SK-N-SH treated with all-trans-retinoic acid at 6 μM for 48 hours (cell line): ENCODE measurements at regions not wholly inside any gene's neighbourhood (a gene's known extent, or its start where the extent isn't known, plus 50 kb on each side); places are given as distances from the start of the nearest gene placed in this dataset.
A peak's percentile ranks its signal among the peaks of the same experiment; 100 is the strongest.

ENCODE experiments used
- ATAC-seq: fragments of 200-7000 bp; cut with Tn5 transposase; 3 replicates; pipeline ENCODE4 v1.9.1; 2020; ENCODE audit warnings: mild to moderate bottlenecking, moderate library complexity
- ARNTL ChIP-seq: fragments of 450-650 bp; formaldehyde crosslinking; IDR thresholded peaks from 2 replicates; pipeline ENCODE4 v1.5.0; 2020; ENCODE audit warnings: low read depth, mild to moderate bottlenecking, moderate library complexity, borderline replicate concordance
- BACH2 ChIP-seq: fragments of 250-450 bp; sonication (Bioruptor Pico); IDR thresholded peaks from 2 replicates; pipeline ENCODE4 v1.9.0; 2021; ENCODE audit warnings: mild to moderate bottlenecking, borderline replicate concordance
- CSRNP3 ChIP-seq: fragments of 250-450 bp; sonication (Bioruptor Pico); IDR thresholded peaks from 2 replicates; pipeline ENCODE4 v1.5.1; 2021; ENCODE audit warnings: mild to moderate bottlenecking, moderate library complexity
- ESRRG ChIP-seq: fragments of 250-450 bp; sonication (Bioruptor Pico); IDR thresholded peaks from 2 replicates; pipeline ENCODE4 v1.6.1; 2021; ENCODE audit warnings: mild to moderate bottlenecking
- GLIS3 ChIP-seq: fragments of 250-450 bp; sonication (Bioruptor Pico); IDR thresholded peaks from 2 replicates; pipeline ENCODE4 v1.5.0; 2020; ENCODE audit warnings: mild to moderate bottlenecking, moderate library complexity
- ISL1 ChIP-seq: fragments of 250-450 bp; sonication (Bioruptor Pico); IDR thresholded peaks from 2 replicates; pipeline ENCODE4 v2.1.2; 2022; ENCODE audit warnings: mild to moderate bottlenecking, moderate library complexity
- OSR1 ChIP-seq: fragments of 250-450 bp; sonication (Bioruptor Pico); IDR thresholded peaks from 2 replicates; pipeline ENCODE4 v1.8.0; 2022; ENCODE audit warnings: moderate library complexity, mild to moderate bottlenecking, inconsistent platforms
- PATZ1 ChIP-seq: fragments of 250-450 bp; sonication (Bioruptor Pico); IDR thresholded peaks from 2 replicates; pipeline ENCODE4 v1.8.0; 2020; ENCODE audit warnings: mild to moderate bottlenecking, moderate library complexity, borderline replicate concordance
- RARB ChIP-seq: fragments of 250-450 bp; sonication (Bioruptor Pico); IDR thresholded peaks from 2 replicates; pipeline ENCODE4 v1.8.0; 2021; ENCODE audit warnings: mild to moderate bottlenecking, moderate library complexity
- TCF4 ChIP-seq: fragments of 250-450 bp; sonication (Bioruptor Pico); IDR thresholded peaks from 2 replicates; pipeline ENCODE4 v1.8.0; 2021; ENCODE audit warnings: mild to moderate bottlenecking, moderate library complexity, borderline replicate concordance
- TSHZ2 ChIP-seq: fragments of 250-450 bp; sonication (Bioruptor Pico); IDR thresholded peaks from 2 replicates; pipeline ENCODE4 v1.5.0; 2020; ENCODE audit warnings: mild to moderate bottlenecking, moderate library complexity
- ZC3H10 ChIP-seq: fragments of 250-450 bp; sonication (Bioruptor Pico); IDR thresholded peaks from 2 replicates; pipeline ENCODE4 v1.5.1; 2021; ENCODE audit warnings: mild to moderate bottlenecking, moderate library complexity
- ZNF565 ChIP-seq: fragments of 450-650 bp; formaldehyde crosslinking; conservative IDR thresholded peaks from 2 replicates; pipeline ENCODE4 v1.5.0; 2020; ENCODE audit warnings: low read depth, mild to moderate bottlenecking, moderate library complexity
- ZNF70 ChIP-seq: fragments of 450-650 bp; formaldehyde crosslinking; IDR thresholded peaks from 2 replicates; pipeline ENCODE4 v1.5.0; 2020; ENCODE audit warnings: mild to moderate bottlenecking, moderate library complexity

- no peak for TF ChIP-seq OSR1 (CRISPR knock-in tag)
- no peak for TF ChIP-seq TSHZ2 (CRISPR knock-in tag)
- no peak for TF ChIP-seq GLIS3
- no peak for TF ChIP-seq TCF4 (CRISPR knock-in tag)
- TF ChIP-seq PATZ1 (CRISPR knock-in tag): no peak
- TF ChIP-seq RARB (CRISPR knock-in tag): no peak
- TF ChIP-seq BACH2 (CRISPR knock-in tag): no peak
- no peak for TF ChIP-seq ISL1
- TF ChIP-seq ZNF70: no peak
- TF ChIP-seq ZNF565: no peak
- TF ChIP-seq ZC3H10 (CRISPR knock-in tag): no peak
- TF ChIP-seq CSRNP3 (CRISPR knock-in tag): no peak
- TF ChIP-seq, all 23 proteins: peak for 0
- no peak for ATAC-seq
Observed at GRCh38 chr6:139985236-139985815, 610.9 kb upstream of the CITED2 start.

GRCh38 chr6:139984317-139984716, 609.9 kb upstream of the CITED2 start:
- no peak for TF ChIP-seq ZNF70
- no peak for TF ChIP-seq ESRRG (CRISPR knock-in tag)
- no peak for TF ChIP-seq CSRNP3 (CRISPR knock-in tag)
- no peak for ATAC-seq

GRCh38 chr6:139983555-139984276, 609.3 kb upstream of the CITED2 start:
- no peak for ATAC-seq
- TF ChIP-seq TCF4 (CRISPR knock-in tag) (no peak), ARNTL (CRISPR knock-in tag) (no peak), CSRNP3 (CRISPR knock-in tag) (no peak), OSR1 (CRISPR knock-in tag) (no peak), RARB (CRISPR knock-in tag) (no peak)

DNA sequence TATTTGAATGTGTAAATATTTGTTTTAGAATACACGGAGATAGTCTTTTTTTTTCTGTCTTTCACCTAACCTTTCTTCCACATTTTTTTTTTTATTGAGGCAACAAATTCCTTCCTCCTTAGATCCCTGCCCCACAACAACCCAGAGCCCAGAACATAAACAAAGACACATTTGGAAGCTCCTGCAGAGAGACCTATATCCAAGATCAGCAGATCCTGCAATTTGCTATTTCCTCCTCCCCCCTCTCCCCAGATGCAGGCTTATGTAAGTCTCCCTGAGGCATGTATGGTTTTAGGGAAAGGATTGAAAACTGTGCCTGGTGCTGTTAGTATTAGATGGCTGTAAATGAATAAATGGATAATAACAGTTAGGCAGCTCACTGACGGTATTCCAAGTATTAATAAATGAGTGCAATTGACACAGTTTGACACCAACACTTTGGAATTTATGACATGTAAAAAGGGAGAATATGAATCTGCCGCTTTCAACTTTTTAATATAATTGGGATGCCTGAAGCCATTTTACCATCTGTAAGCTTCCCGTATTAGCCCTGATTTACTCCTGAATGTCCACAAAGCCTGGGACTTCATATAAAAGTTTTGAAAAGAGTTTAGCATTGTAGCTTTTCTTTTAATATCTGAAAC, 608.3 kb upstream of the CITED2 start:
- peak; percentile 74 for ATAC-seq
- TF ChIP-seq BACH2 (CRISPR knock-in tag): no peak
- peak; percentile 31; the same call in 1 of the 2 replicates for TF ChIP-seq TSHZ2 (CRISPR knock-in tag)
- peak; percentile 58; the same call in 1 of the 2 replicates for TF ChIP-seq TCF4 (CRISPR knock-in tag)
- TF ChIP-seq, all 23 proteins: peak for 2
